GM18867 (cell line): ENCODE measurements at regions not wholly inside any gene's neighbourhood (a gene's known extent, or its start where the extent isn't known, plus 50 kb on each side); places are given as distances from the start of the nearest gene placed in this dataset.
"Not testable (repeated sequence)": the region's sequence is repeated elsewhere in the genome, so short reads cannot be mapped to it uniquely, and the experiment has no call there.

Source experiments
- ATAC-seq: cut with Tn5 transposase; IDR thresholded peaks from one replicate; pipeline ENCODE4 v1.9.1; 2021; ENCODE audit warnings: mild to moderate bottlenecking, moderate library complexity; ENCODE audit not compliant: unreplicated experiment

- ATAC-seq = no peak
Measured at GRCh38 chr16:65315081-65315780, 193.4 kb upstream of the CDH11 start.

GRCh38 chr16:65314627-65315008, 192.8 kb upstream of the CDH11 start:
- ATAC-seq = no peak

- no peak for ATAC-seq
Measured at GRCh38 chr16:65313936-65314626, 192.2 kb upstream of the CDH11 start.

GRCh38 chr16:65312795-65313194, 190.9 kb upstream of the CDH11 start:
- ATAC-seq = no peak

GRCh38 chr16:65312071-65312470, 190.2 kb upstream of the CDH11 start:
- ATAC-seq = no peak

- not testable (repeated sequence) for ATAC-seq
Measured at GRCh38 chr16:65310491-65310890, 188.6 kb upstream of the CDH11 start.

- ATAC-seq = no peak
Measured at GRCh38 chr16:65309354-65309753, 187.5 kb upstream of the CDH11 start.

- no peak for ATAC-seq
Measured at GRCh38 chr16:65308506-65308905, 186.6 kb upstream of the CDH11 start.

- ATAC-seq = no peak
Measured at GRCh38 chr16:65307286-65307685, 185.4 kb upstream of the CDH11 start.

- ATAC-seq = no peak
Measured at GRCh38 chr16:65306722-65307121, 184.9 kb upstream of the CDH11 start.

GRCh38 chr16:65306300-65306699, 184.4 kb upstream of the CDH11 start:
- no peak for ATAC-seq

GRCh38 chr16:65305266-65305959, 183.6 kb upstream of the CDH11 start:
- no peak for ATAC-seq

GRCh38 chr16:65301029-65301428, 179.2 kb upstream of the CDH11 start:
- no peak for ATAC-seq

- ATAC-seq = no peak
Measured at GRCh38 chr16:65297453-65297852, 175.6 kb upstream of the CDH11 start.

GRCh38 chr16:65295527-65295926, 173.7 kb upstream of the CDH11 start:
- no peak for ATAC-seq

- ATAC-seq = no peak
Measured at GRCh38 chr16:65294708-65295107, 172.8 kb upstream of the CDH11 start.

GRCh38 chr16:65294165-65294564, 172.3 kb upstream of the CDH11 start:
- ATAC-seq = no peak

GRCh38 chr16:65289022-65289421, 167.2 kb upstream of the CDH11 start:
- ATAC-seq = no peak

- ATAC-seq = no peak
Measured at GRCh38 chr16:65287307-65287706, 165.4 kb upstream of the CDH11 start.

GRCh38 chr16:65285128-65286048, 163.5 kb upstream of the CDH11 start:
- no peak for ATAC-seq

- no peak for ATAC-seq
Measured at GRCh38 chr16:65284626-65285025, 162.8 kb upstream of the CDH11 start.
